K562 (cell line): ENCODE measurements at regions not wholly inside any gene's neighbourhood (a gene's known extent, or its start where the extent isn't known, plus 50 kb on each side); places are given as distances from the start of the nearest gene placed in this dataset.

Source experiments
- ATAC-seq: fragments of 200-7000 bp; cut with Tn5 transposase; 3 replicates; pipeline ENCODE4 v1.9.1; 2020; ENCODE audit warnings: moderate library complexity
- BruUV-seq: library from RNA; stranded (reverse); fragments of 400-500 nt; replicated peaks from 2 replicates; lab custom pipeline; 2021; lab: Mats Ljungman, UMichigan
- CTCF ChIA-PET: fragments of 300-600 bp; formaldehyde crosslinking; extraction: SDS; loops from one replicate; lab custom pipeline; 2021; ENCODE audit warnings: low intra/inter-chr PET ratio; lab: Yijun Ruan, JAX
- POLR2A ChIA-PET: fragments of 300-600, 350-650 bp; sonication (Branson Sonifier 250); formaldehyde crosslinking; extraction: SDS; loops from one replicate; lab custom pipeline; 2021; ENCODE audit warnings: antibody characterized with exemption, inconsistent platforms; lab: Yijun Ruan, JAX
- DNase-seq, 4 experiments: peaks; one replicate each; pipeline versions ENCODE4 v3.0.0 to v3.0.0-alpha.2; 2011 to 2018; ENCODE audit warnings: low spot score in 3 of 4, mixed read lengths in 3 of 4; ENCODE audit errors: extremely low read depth in 1 of 4
- FAIRE-seq: peaks from 2 replicates; lab custom pipeline; 2011; peaks lifted over from hg19 to GRCh38; lab: Jason Lieb, UNC
- H2AFZ ChIP-seq: 2 replicates; pipeline ENCODE4 v1.6.0; 2011; ENCODE audit warnings: low read depth, low read length, control low read depth, inconsistent platforms
- H3K27ac ChIP-seq: fragments of 200-600 bp; 3 replicates; pipeline ENCODE4 v1.8.0; 2011; ENCODE audit warnings: low read depth, mild to moderate bottlenecking, control low read depth, inconsistent platforms, low read length, moderate library complexity, mixed read lengths; ENCODE audit errors: extremely low read depth
- H3K27me3 ChIP-seq, 2 experiments: fragments of 300-600 bp in 1 of 2; 2 replicates in 1 of 2; 3 replicates in 1 of 2; pipeline versions ENCODE4 v1.6.0 to v1.8.0; 2011; ENCODE audit warnings: inconsistent platforms in 2 of 2, low read length in 2 of 2, mild to moderate bottlenecking in 1 of 2, mixed read lengths in 1 of 2, moderate library complexity in 1 of 2; ENCODE audit not compliant: control insufficient read depth in 2 of 2, insufficient read depth in 2 of 2
- H3K36me3 ChIP-seq: fragments of 300-600 bp; 3 replicates; pipeline ENCODE4 v1.8.0; 2011; ENCODE audit warnings: mild to moderate bottlenecking, low read length, inconsistent platforms; ENCODE audit not compliant: control insufficient read depth, insufficient read depth
- H3K4me1 ChIP-seq, 2 experiments: fragments of 200-600 bp in 1 of 2; replicated peaks in 1 of 2; 2 replicates in 1 of 2; 3 replicates in 1 of 2; pipeline versions ENCODE4 v1.5.1 to v1.8.0; 2011; ENCODE audit warnings: inconsistent platforms in 2 of 2, low read length in 2 of 2, mild to moderate bottlenecking in 1 of 2, mixed read lengths in 1 of 2, moderate library complexity in 1 of 2; ENCODE audit not compliant: control insufficient read depth in 2 of 2, insufficient read depth in 2 of 2
- H3K4me2 ChIP-seq: 2 replicates; pipeline ENCODE4 v1.6.1; 2011; ENCODE audit warnings: low read length, control low read depth, inconsistent platforms, mixed read lengths; ENCODE audit not compliant: insufficient read depth
- H3K4me3 ChIP-seq: fragments of 200-600 bp; sonication (generic), shearing (Covaris generic); 2 replicates; pipeline ENCODE4 v1.5.1; 2016; ENCODE audit warnings: control low read depth, inconsistent platforms
- H3K79me2 ChIP-seq: fragments of 200-600 bp; 3 replicates; pipeline ENCODE4 v1.8.0; 2011; ENCODE audit warnings: low read length, inconsistent platforms; ENCODE audit not compliant: control insufficient read depth, insufficient read depth
- H3K9ac ChIP-seq, 2 experiments: 2 replicates each; pipeline versions ENCODE4 v1.6.0 to v1.6.1; 2011; ENCODE audit warnings: low read depth in 2 of 2, low read length in 2 of 2, control low read depth in 1 of 2, inconsistent platforms in 1 of 2, mild to moderate bottlenecking in 1 of 2, mixed read lengths in 1 of 2; ENCODE audit not compliant: insufficient read depth in 1 of 2
- H3K9me1 ChIP-seq: one replicate; pipeline ENCODE4 v1.6.0; 2011; ENCODE audit warnings: inconsistent platforms, mild to moderate bottlenecking, low read length, moderate library complexity; ENCODE audit not compliant: control insufficient read depth, insufficient read depth
- H3K9me3 ChIP-seq: replicated peaks from 2 replicates; pipeline ENCODE4 v1.5.1; 2011; ENCODE audit warnings: low read depth, low read length, inconsistent platforms; ENCODE audit not compliant: control insufficient read depth, insufficient read depth
- H4K20me1 ChIP-seq: replicated peaks from 2 replicates; pipeline ENCODE4 v1.6.1; 2011; ENCODE audit warnings: low read length, inconsistent platforms, mixed read lengths; ENCODE audit not compliant: control insufficient read depth, insufficient read depth
- BRD4 ChIP-seq: fragments of 200-600 bp; sonication (generic); IDR thresholded peaks from 2 replicates; pipeline ENCODE4 v1.6.1; 2017; ENCODE audit warnings: inconsistent platforms
- DNMT1 ChIP-seq: fragments of 450-650 bp; IDR thresholded peaks from 2 replicates; pipeline ENCODE4 v1.6.1; 2016; ENCODE audit warnings: antibody characterized with exemption, mild to moderate bottlenecking
- ELF1 ChIP-seq: fragments of 200-800 bp; sonication (Bioruptor generic); IDR thresholded peaks from 2 replicates; pipeline ENCODE4 v1.6.1; 2016; ENCODE audit warnings: missing genetic modification characterization, missing compliant biosample characterization
- HMGN3 ChIP-seq: IDR thresholded peaks from 2 replicates; pipeline ENCODE4 v1.6.1; 2011; ENCODE audit warnings: borderline replicate concordance, low read depth, mild to moderate bottlenecking, mixed read lengths, low read length; ENCODE audit not compliant: insufficient read length; ENCODE audit errors: extremely low read depth
- NR3C1 ChIP-seq: sonication (generic); formaldehyde crosslinking; IDR thresholded peaks from 2 replicates; pipeline ENCODE4 v1.8.1; 2022; ENCODE audit warnings: missing genetic modification reagents
- RBM15 ChIP-seq: fragments of 200-400 bp; formaldehyde crosslinking; IDR thresholded peaks from 2 replicates; pipeline ENCODE4 v1.6.1; 2018; ENCODE audit warnings: mild to moderate bottlenecking, low read length, moderate library complexity; ENCODE audit not compliant: insufficient read depth
- RNF2 ChIP-seq: sonication (generic); IDR thresholded peaks from 2 replicates; pipeline ENCODE4 v1.6.1; 2016
- SIX5 ChIP-seq, 2 experiments: IDR thresholded peaks; 2 replicates each; pipeline ENCODE4 v1.6.1; 2011; ENCODE audit warnings: low read length in 2 of 2, borderline replicate concordance in 1 of 2, low read depth in 1 of 2, mild to moderate bottlenecking in 1 of 2, moderate library complexity in 1 of 2; ENCODE audit not compliant: insufficient read depth in 1 of 2
- SMARCA4 ChIP-seq: fragments of 450-650 bp; IDR thresholded peaks from 2 replicates; pipeline ENCODE4 v1.6.1; 2016
- TAF15 ChIP-seq: fragments of 200-400 bp; formaldehyde crosslinking; IDR thresholded peaks from 2 replicates; pipeline ENCODE4 v1.6.1; 2017; ENCODE audit warnings: mild to moderate bottlenecking, low read depth, low read length, moderate library complexity
- TBP ChIP-seq: optimal IDR thresholded peaks from 2 replicates; pipeline ENCODE3; 2011; ENCODE audit warnings: low read depth, low read length, improper control_type of control experiment
- ZNF174 ChIP-seq: fragments of 250-450 bp; sonication (Bioruptor Pico); IDR thresholded peaks from 2 replicates; pipeline ENCODE4 v1.4.0; 2020; ENCODE audit warnings: mild to moderate bottlenecking
- ZNF57 ChIP-seq: fragments of 450-650 bp; formaldehyde crosslinking; IDR thresholded peaks from 2 replicates; pipeline ENCODE4 v1.4.0; 2020; ENCODE audit warnings: mild to moderate bottlenecking, moderate library complexity
- WGBS: fragments of 100-300 bp; shearing (Covaris generic); methylation state at CpG from one replicate; pipeline ENCODE4 v1.1.6; 2016; ENCODE audit warnings: low coverage, mixed read lengths; ENCODE audit not compliant: insufficient coverage; ENCODE audit errors: missing lambda C conversion rate; 5-methylcytosine and 5-hydroxymethylcytosine counted together
- in situ Hi-C: fragments of 300-500 bp; cut with MboI; formaldehyde crosslinking; loops from 4 replicates; pipeline ENCODE4 v1.15.0; 2018; ENCODE audit warnings: inconsistent platforms, mixed read lengths
- intact Hi-C: fragments of 100-400 bp; cut with micrococcal nuclease; formaldehyde crosslinking; loops from 2 replicates; pipeline ENCODE4 v1.14.2; 2022
- TF ChIP-seq, protein P1 (sequence below), 2 experiments: fragments of 200-800 bp in 1 of 2; sonication (Bioruptor generic) in 1 of 2; sonication (generic) in 1 of 2; formaldehyde crosslinking in 1 of 2; IDR thresholded peaks in 1 of 2; conservative IDR thresholded peaks in 1 of 2; 2 replicates each; pipeline versions ENCODE4 v1.5.0 to v1.6.1; 2016 to 2020; ENCODE audit warnings: missing compliant biosample characterization in 1 of 2, missing genetic modification characterization in 1 of 2, missing genetic modification reagents in 1 of 2

DNA sequence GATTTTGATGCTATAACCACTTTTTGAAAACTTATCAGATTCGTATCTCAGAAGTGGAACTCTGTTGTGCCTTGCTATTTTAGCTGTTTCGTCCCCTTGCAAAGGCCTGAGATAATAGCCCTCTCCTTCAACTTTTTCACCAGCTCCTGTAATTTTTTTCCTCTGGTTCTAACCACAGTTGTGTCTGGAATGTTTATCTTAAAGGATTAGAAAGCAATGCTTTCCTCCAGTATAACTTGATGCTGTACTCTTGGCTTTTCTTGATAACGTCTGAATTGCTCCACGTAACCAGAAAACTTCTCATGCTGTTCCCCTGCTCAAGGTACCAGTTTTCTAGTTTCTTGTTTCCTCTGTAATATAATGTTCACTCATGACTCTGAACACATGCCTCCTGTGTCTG is 209.4 kb downstream of the DTWD2 start (continued):
- no peak for TF ChIP-seq DNMT1
- TF ChIP-seq TBP: no peak
- TF ChIP-seq NR3C1 (CRISPR knock-in tag): no peak
- TF ChIP-seq RNF2: no peak

DNA sequence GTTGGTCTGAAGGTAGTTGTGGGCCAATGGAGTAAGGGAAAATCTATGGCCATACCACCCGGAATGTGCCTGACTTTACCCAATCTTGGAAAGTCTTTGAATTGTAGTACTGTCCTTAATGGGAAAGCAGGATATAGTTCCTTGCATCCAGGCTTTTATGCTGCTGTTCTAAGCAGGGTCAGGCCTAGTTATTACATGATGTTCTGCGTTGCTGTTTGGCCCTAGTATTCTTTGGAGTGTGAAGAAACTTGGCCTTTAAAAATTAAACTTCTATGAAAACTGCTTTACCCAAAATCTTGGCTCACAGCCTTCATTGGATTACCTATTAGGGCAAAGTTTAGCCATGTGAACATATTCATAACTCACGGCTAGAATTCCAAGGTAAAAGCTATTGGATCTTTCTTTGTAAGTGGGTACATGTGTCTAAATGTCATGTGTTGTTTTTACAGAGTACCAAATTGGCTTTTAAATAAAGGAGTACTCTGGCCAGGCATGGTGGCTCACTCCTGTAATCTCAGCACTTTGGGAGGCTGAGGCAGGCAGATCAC is 211.1 kb downstream of the DTWD2 start:
- DNase-seq: no peak
- H3K4me1 ChIP-seq: no peaks in the 10 kb centered on the region
- H3K4me2 ChIP-seq: no peak overlapping the region
- ChIA-PET POLR2A (no interaction called here), CTCF (no interaction called here)
- WGBS: 3% methylated on average over 3 of the region's 3 CpGs
- no peak overlapping the region for H3K9ac ChIP-seq
- H3K4me3 ChIP-seq: no peak overlapping the region
- H4K20me1 ChIP-seq: no peaks in the 10 kb centered on the region
- no peak for FAIRE-seq
- no peaks in the 10 kb centered on the region for H3K9me3 ChIP-seq
- no peak for ATAC-seq
- no peak overlapping the region for H3K27ac ChIP-seq
- H3K27me3 ChIP-seq: no peaks in the 10 kb centered on the region
- in situ Hi-C loops (no loop called here), intact Hi-C loops (no loop called here)
- BruUV-seq: no TSS peak
- no peaks in the 10 kb centered on the region for H3K79me2 ChIP-seq
- no peaks in the 10 kb centered on the region for H3K36me3 ChIP-seq
- H2AFZ ChIP-seq: no peak overlapping the region
- TF ChIP-seq ELF1 (tag): no peak
- no peak for TF ChIP-seq TAF15
- TF ChIP-seq, protein P1, sequence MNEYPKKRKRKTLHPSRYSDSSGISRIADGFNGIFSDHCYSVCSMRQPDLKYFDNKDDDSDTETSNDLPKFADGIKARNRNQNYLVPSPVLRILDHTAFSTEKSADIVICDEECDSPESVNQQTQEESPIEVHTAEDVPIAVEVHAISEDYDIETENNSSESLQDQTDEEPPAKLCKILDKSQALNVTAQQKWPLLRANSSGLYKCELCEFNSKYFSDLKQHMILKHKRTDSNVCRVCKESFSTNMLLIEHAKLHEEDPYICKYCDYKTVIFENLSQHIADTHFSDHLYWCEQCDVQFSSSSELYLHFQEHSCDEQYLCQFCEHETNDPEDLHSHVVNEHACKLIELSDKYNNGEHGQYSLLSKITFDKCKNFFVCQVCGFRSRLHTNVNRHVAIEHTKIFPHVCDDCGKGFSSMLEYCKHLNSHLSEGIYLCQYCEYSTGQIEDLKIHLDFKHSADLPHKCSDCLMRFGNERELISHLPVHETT (CRISPR knock-in tag; conservative IDR thresholded peaks at IDR 0.05 in 1 of 2, IDR thresholded peaks at IDR 0.05 in 1 of 2): no peak
- no peak for TF ChIP-seq BRD4
- no peak for TF ChIP-seq ZNF174
- no peak for TF ChIP-seq SIX5 (IDR thresholded peaks at IDR 0.05; ENCODE audit: borderline replicate concordance in 1 of 2, insufficient read depth in 1 of 2, low read depth in 1 of 2, low read length in 2 of 2)
- no peak for TF ChIP-seq SMARCA4
- no peak for TF ChIP-seq ZNF57 (CRISPR knock-in tag)
- no peak for TF ChIP-seq HMGN3
- TF ChIP-seq RBM15: no peak
- H3K9me1 ChIP-seq: no peaks in the 10 kb centered on the region
